22Rv1 (cell line): ENCODE measurements at regions not wholly inside any gene's neighbourhood (a gene's known extent, or its start where the extent isn't known, plus 50 kb on each side); places are given as distances from the start of the nearest gene placed in this dataset.
"Not testable (repeated sequence)": the region's sequence is repeated elsewhere in the genome, so short reads cannot be mapped to it uniquely, and the experiment has no call there.

ENCODE experiments used
- H3K27ac ChIP-seq: fragments of 450-650 bp; 2 replicates; pipeline ENCODE4 v1.5.1; 2017
- CTCF ChIP-seq: fragments of 450-650 bp; IDR thresholded peaks from 2 replicates; pipeline ENCODE4 v1.5.1; 2017; ENCODE audit warnings: mild to moderate bottlenecking
- ZFX ChIP-seq: fragments of 450-650 bp; IDR thresholded peaks from 2 replicates; pipeline ENCODE4 v1.6.1; 2017; ENCODE audit warnings: antibody characterized with exemption, borderline replicate concordance

GRCh38 chr21:13827201-13827600 is 217.6 kb downstream of the POTED start:
- TF ChIP-seq ZFX (no peak), CTCF (no peak)

GRCh38 chr21:13826511-13826910 is 216.9 kb downstream of the POTED start:
- not testable (repeated sequence) for H3K27ac ChIP-seq

More at GRCh38 chr21:13827201-13827600, 217.6 kb downstream of the POTED start:
- no peak overlapping the region for H3K27ac ChIP-seq

DNA sequence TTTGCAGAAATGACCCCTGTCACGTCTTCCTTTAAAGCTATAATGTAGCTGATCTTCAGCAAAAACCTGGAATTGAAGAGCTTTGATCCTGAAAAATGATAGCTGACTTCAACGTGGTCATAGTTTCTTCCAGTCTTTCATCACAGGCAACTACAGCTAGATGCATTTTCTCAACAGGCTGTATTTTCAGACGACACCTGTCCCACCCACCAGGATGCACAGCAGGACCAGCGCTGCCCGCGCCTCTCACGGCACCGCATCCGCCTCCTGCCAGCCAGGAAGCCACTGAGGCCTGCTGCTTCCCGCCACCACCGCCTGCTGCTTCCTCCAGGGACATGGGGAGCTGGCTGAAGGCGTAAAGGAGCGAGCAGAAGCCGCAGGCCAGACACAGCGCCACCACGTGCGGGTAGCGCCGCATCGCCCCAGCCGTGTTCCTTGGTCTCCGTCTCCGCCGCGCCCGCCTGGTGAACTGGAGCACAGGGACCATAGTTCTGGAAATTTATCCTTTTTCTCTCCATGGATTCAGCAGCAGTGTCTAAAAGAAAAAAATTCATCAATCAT is 215.7 kb downstream of the POTED start:
- H3K27ac ChIP-seq: not testable (repeated sequence)

DNA sequence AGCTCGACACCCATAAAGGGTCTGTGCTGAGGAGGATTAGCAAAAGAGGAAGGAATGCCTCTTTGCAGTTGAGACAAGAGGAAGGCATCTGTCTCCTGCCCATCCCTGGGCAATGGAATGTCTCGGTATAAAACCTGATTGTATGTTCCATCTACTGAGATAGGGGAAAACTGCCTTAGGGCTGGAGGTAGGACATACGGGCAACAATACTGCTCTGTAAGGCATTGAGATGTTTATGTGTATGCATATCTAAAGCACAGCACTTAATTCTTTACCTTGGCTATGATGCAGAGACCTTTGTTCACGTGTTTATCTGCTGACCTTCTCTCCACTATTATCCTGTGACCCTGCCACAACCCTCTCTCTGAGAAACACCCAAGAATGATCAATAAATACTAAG is 210.7 kb downstream of the POTED start:
- not testable (repeated sequence) for H3K27ac ChIP-seq

- H3K27ac ChIP-seq: not testable (repeated sequence)
Observed at GRCh38 chr21:13812191-13812590, 202.6 kb downstream of the POTED start.

DNA sequence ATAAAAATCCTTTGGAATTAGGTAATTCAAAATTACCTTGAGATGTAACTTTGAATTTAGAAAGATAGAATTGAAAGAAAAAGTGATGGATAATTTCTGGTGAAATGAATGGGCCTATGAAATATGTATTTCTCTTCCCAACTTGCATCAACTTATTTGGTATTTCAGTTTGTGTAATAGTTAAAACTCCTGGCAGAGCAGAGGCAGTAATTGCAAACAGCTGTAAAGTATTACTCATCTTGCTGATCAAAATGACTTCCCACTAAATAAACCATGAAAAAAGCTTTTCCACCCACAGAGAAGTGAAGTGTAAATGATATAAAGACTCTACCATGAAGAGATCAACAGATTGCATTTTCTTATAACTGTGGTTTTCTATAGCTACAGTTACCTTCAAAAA is 201.0 kb downstream of the POTED start:
- not testable (repeated sequence) for H3K27ac ChIP-seq

DNA sequence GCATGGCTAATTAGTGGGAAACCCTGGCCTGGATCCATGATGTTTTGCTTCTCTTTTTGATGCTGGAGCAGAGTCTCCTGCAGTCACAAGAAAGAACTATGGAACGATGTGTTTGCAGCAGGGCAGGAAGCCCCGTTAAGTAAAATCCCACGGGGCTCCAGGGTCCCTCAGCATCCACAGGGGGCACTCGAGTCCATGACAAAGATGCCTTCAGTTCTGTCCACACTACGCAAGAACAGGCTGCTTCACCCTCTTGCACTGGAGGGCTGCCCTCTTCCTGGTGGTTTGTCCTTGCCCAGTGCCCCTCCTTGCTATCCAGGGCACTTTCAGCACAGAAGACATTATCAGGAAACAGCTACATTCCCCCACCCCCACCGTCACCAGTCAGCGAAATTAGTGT is 196.9 kb downstream of the POTED start:
- not testable (repeated sequence) for H3K27ac ChIP-seq

GRCh38 chr21:13802757-13803156 is 193.2 kb downstream of the POTED start:
- not testable (repeated sequence) for H3K27ac ChIP-seq
